Activated CD4-positive, alpha-beta T cell treated with anti-CD3 and anti-CD28 coated beads for 48 hours (primary cell): ENCODE measurements at regions not wholly inside any gene's neighbourhood (a gene's known extent, or its start where the extent isn't known, plus 50 kb on each side); places are given as distances from the start of the nearest gene placed in this dataset.

ENCODE experiments used
- DNase-seq: peaks from one replicate; pipeline ENCODE4 v3.0.0-alpha.2; 2020

- DNase-seq, result no peak
These were observed 144.1 kb downstream of the CD8B2 start for GRCh38 chr2:106631281-106631680.

GRCh38 chr2:106638043-106638442 is 150.9 kb downstream of the CD8B2 start:
- DNase-seq, result no peak

- no peak for DNase-seq
These were observed 151.4 kb downstream of the CD8B2 start for GRCh38 chr2:106638580-106638979.

DNA sequence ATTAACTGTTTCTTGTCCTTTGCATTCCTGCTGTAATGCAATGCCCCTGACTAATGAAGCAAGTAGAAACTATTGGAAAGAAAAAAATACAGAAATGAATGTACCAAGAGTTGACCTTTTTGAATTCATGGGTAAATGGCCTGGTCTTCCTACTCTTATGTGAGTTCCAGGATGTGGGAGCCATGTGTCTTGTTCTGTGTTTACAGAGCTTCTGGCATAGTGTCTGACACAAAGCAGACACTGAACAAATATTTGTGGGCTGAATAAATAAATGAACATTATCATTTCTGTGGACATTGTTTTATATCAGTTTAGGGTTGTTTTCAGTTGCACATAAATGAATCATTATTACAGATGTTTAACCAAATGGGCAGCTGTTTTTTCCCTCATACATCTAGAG is 155.5 kb downstream of the CD8B2 start:
- DNase-seq, result no peak

DNA sequence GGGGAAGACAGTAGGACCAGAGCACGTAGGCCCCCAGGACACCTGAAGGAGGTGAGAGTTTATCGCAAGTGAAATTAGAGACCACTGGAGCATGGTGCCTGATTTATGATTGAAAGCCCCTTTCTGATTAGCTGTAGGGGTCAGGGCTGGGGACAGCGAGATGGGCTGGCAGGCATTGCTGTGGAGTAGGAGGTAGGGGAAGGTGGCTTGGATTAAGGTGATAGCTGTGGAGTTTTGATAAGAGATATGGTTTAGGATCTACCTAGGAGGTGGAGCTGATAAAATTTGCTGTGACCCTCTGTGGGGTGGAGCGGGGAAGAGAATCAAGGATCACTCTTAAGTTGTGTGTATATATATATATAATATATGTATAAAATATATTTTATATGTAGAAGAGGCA is 157.5 kb downstream of the CD8B2 start:
- DNase-seq, result no peak

- no peak for DNase-seq
These were observed 159.4 kb downstream of the CD8B2 start for GRCh38 chr2:106646605-106647004.

GRCh38 chr2:106649306-106649705 is 162.1 kb downstream of the CD8B2 start:
- no peak for DNase-seq

GRCh38 chr2:106653465-106653864 is 166.3 kb downstream of the CD8B2 start:
- no peak for DNase-seq

- no peak for DNase-seq
These were observed 171.5 kb downstream of the CD8B2 start for GRCh38 chr2:106658616-106659015.

DNA sequence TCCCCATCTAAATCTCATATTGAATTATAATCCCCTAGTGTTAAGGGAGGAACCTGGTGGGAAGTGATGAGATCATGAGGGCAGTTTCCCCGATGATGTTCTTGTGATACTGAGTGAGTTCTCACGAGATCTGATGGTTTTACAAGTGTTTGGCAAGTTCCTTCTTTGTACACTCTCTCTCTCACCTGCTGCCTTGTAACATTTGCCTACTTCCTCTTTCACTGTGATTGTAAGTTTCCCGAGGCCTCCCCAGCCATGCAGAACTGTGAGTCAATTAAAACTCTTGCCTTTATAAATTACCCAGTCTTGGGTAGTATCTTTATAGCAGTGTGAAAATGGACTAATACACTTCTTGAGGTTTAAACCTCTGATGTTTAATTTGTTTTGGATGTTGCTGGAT is 177.5 kb downstream of the CD8B2 start:
- no peak for DNase-seq

DNA sequence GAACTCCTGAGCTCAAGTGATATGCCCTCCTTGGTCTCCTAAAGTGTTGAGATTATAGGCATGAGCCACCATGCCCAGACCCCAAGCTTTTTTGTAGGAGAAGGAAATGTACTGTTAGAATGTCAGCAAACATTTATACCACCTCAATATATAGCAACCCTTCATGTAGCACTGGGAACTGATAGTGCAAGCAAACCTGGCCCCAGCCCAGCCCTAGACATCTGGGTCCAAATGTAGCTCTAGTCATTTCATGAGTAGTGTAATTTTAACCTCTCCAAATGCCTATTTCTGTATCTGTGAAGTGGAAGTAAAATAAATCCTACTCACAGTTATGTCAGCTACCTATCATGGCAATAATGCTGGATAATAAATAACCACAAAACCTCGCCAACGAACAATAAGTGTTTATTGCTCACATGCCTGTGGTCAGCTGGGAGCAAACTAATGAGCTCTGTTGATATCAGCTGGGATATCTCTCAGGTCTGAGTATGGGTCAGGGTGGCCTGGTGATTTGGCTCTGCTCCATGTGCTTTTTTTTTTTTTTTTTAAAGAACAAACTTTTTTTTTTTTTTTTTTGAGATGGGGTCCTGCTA is 180.4 kb downstream of the CD8B2 start:
- DNase-seq, result no peak

DNA sequence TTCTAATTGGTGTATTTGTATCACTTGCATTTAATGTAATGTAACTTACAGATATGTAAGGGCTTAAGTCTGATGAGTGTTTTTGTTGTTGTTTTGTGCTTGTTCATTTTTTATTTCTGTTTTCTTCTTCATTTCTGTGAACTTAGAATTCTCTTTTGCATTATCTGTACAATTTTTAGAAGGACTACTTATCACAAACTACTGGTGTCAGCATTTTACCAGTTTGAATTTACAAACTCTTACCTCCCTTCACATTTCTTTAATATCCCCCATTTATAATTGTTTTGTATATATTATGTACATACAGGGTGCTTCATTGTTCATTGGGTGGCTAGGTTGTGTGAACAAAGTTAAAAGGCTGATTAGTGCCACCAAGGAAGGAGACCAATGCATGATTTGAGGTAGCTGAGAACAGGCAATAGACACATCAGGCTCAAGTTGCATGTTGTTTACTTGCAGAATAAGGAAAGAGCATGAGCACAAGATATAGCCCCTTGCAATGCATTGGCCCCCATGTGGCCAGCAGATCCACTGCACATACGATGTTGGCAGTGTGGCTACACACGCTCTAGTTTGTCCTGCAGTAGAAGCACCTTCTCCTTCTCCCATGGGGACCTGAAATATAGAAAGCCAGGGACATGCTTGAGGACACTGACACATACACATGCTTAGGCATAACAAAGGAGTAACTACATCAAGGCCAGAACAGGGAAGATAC is 198.2 kb downstream of the CD8B2 start:
- DNase-seq, result no peak

DNA sequence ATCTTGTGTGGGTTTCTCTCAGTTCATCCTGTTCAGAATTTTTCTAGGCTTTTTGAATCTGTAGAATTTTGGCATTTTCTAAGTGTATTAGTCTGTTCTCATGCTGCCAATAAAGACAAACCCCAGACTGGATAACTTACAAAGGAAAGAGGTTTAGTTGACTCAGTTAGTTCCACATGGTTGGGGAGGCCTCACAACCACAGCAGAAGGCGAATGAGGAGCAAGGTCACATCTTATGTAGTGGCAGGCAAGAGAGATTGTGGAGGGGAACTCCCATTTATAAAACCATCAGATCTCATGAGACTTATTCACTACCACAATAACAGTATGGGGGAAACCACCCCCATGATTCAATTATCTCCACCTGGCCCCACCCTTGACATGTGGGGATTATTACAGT is 199.2 kb downstream of the ST6GAL2 start:
- no peak for DNase-seq

DNA sequence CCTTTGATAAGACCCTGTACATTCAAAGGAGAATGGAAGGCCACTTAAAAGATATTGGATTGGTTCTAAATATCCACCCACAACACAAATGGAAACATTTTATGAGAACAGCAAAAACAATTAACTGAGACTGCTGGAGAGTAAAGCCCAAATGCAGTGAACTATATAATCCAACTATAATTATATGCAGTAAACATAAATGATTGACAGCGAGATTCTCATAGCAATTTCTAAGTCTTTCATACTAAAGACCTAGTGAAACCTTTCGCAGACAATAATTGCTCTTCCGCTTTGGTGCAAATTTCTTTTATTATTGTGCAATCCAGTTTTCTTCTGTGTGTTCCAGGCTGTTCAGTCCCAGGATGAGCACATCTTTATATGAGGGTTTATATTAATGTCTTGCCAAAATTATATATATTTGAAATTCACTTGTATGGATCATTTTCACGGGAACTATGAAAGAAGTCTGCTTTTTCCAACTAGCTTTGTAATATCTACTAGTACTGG is 190.9 kb downstream of the ST6GAL2 start:
- no peak for DNase-seq

DNA sequence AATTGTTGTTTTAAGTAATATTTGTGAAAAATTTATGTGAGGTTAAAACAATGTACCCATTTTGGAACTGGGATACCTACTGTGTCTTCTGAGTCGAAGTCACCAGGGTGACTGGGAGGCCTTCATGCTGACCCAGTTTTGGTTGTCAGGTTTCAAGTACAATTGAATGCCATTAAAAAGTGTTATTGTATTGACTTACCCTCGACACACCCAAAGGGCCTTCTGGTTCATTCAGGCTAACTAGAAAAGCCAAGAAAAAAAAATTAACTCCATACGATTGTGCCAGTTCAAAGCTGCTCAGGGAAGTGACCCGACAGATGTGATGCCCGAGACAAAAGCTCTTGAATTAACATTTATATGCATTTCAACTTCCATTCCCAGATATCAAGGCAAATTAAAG is 190.0 kb downstream of the ST6GAL2 start:
- DNase-seq, result no peak

- DNase-seq, result no peak
These were observed 185.4 kb downstream of the ST6GAL2 start for GRCh38 chr2:106700616-106701015.

- DNase-seq, result no peak
These were observed 184.6 kb downstream of the ST6GAL2 start for GRCh38 chr2:106701203-106702022.

- no peak for DNase-seq
These were observed 182.8 kb downstream of the ST6GAL2 start for GRCh38 chr2:106703161-106703560.

DNA sequence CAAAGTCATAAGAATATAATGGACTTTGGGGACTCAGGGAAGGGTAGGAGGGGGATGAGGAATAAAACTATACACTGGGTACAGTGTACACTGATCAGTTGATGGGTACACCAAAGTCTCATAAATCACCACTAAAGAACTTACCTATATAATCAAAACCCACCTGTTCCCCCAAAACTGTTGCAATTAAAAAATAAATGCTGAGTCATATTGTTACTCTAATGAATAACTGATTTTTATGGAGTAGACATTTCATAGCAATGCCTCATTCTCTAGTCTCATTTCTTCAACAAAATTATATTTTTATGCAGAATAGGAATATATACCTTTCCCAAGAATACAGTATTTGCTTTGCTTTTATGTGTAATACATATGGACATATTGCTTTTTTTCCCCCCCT is 181.2 kb downstream of the ST6GAL2 start:
- no peak for DNase-seq

DNA sequence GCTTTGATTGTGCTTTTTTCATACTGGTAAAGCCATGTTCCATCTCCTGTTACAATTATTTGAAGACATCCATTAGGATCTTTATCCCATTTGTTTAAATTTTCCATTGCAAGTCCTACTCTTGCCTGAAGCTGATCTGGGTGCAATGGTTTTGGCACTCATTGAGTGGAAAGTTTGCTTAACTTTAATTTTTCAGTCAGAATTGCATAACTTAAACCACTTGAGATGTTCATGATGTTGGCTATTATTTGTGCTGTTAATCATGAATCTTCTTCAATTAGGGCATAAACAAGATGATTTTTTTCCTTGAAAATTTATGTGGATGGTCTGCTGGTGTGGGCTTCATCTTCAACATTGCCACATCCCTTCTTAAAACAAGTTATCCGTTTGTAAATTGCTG is 180.1 kb downstream of the ST6GAL2 start:
- DNase-seq, result no peak

GRCh38 chr2:106706283-106706682 is 179.7 kb downstream of the ST6GAL2 start:
- DNase-seq, result no peak

DNA sequence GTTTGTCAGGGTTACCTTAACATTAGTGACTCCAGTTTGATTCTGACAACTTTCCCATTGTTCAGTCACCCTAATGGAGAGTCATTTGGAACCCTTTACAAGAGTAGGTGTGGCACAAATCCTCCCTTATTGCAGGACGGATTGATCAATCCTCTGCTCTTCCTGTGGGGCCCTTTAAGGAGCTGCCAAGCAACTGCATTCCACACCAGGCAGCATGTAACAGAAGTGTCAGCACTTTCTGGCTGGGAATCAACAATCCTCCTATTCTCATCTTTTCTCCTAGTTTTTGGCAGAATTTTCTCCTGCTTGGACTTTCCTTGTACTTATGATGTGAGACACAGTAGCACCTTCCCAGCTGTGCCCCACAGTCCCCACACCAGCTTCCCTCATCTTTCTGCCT is 177.8 kb downstream of the ST6GAL2 start:
- DNase-seq, result no peak

- DNase-seq, result no peak
These were observed 176.7 kb downstream of the ST6GAL2 start for GRCh38 chr2:106709229-106709628.

GRCh38 chr2:106719222-106719621 is 166.7 kb downstream of the ST6GAL2 start:
- no peak for DNase-seq
